Neuronal stem cell (in vitro differentiated cells): ENCODE measurements at regions not wholly inside any gene's neighbourhood (a gene's known extent, or its start where the extent isn't known, plus 50 kb on each side); places are given as distances from the start of the nearest gene placed in this dataset.

Experiments
- DNase-seq: peaks from one replicate; pipeline ENCODE4 v3.0.0-alpha.2; 2013; ENCODE audit warnings: low spot score
- H2AFZ ChIP-seq: one replicate; pipeline ENCODE4 v1.6.1; 2013; ENCODE audit warnings: mild to moderate bottlenecking, low read length, inconsistent platforms
- H2AK5ac ChIP-seq: 2 replicates; pipeline ENCODE4 v1.6.1; 2013; ENCODE audit warnings: low read depth, mild to moderate bottlenecking, inconsistent platforms, low read length, moderate library complexity, mixed read lengths
- H2BK120ac ChIP-seq: 2 replicates; pipeline ENCODE4 v1.6.1; 2013; ENCODE audit warnings: low read depth, mild to moderate bottlenecking, inconsistent platforms, low read length, moderate library complexity, mixed read lengths
- H2BK12ac ChIP-seq: one replicate; pipeline ENCODE4 v1.6.1; 2013; ENCODE audit warnings: low read length, inconsistent platforms
- H2BK15ac ChIP-seq: 2 replicates; pipeline ENCODE4 v1.6.1; 2013; ENCODE audit warnings: mild to moderate bottlenecking, low read length, inconsistent platforms, mixed read lengths
- H2BK5ac ChIP-seq: one replicate; pipeline ENCODE4 v1.6.1; 2013; ENCODE audit warnings: inconsistent platforms, mild to moderate bottlenecking, low read length, moderate library complexity
- H3K14ac ChIP-seq: one replicate; pipeline ENCODE4 v1.6.1; 2013; ENCODE audit warnings: low read length, inconsistent platforms
- H3K18ac ChIP-seq: 2 replicates; pipeline ENCODE4 v1.6.1; 2013; ENCODE audit warnings: low read length, inconsistent platforms
- H3K23ac ChIP-seq: 2 replicates; pipeline ENCODE4 v1.6.1; 2013; ENCODE audit warnings: low read depth, mild to moderate bottlenecking, mixed read lengths, low read length, inconsistent platforms; ENCODE audit not compliant: poor library complexity
- H3K27ac ChIP-seq: replicated peaks from 3 replicates; pipeline ENCODE4 v1.5.1; 2013; ENCODE audit warnings: low read length, inconsistent platforms
- H3K27me3 ChIP-seq, 3 experiments: 2 replicates each; pipeline ENCODE4 v1.6.1; 2013; ENCODE audit warnings: low read length in 3 of 3, mild to moderate bottlenecking in 2 of 3, inconsistent platforms in 1 of 3, low read depth in 1 of 3, mixed read lengths in 1 of 3, moderate library complexity in 1 of 3; ENCODE audit not compliant: control insufficient read depth in 3 of 3, insufficient read depth in 3 of 3
- H3K36me3 ChIP-seq, 2 donors: replicated peaks in 1 of 2; 2 replicates each; pipeline ENCODE4 v1.6.1; 2013; ENCODE audit warnings: low read length in 2 of 2; ENCODE audit not compliant: control insufficient read depth in 2 of 2, insufficient read depth in 2 of 2
- H3K4ac ChIP-seq: 2 replicates; pipeline ENCODE4 v1.6.1; 2013; ENCODE audit warnings: inconsistent platforms, mild to moderate bottlenecking, low read length, moderate library complexity
- H3K4me1 ChIP-seq, 2 donors: 1 replicate in 1 of 2; 2 replicates in 1 of 2; pipeline ENCODE4 v1.6.1; 2013; ENCODE audit warnings: low read length in 2 of 2, low read depth in 1 of 2; ENCODE audit not compliant: control insufficient read depth in 2 of 2, insufficient read depth in 1 of 2
- H3K4me2 ChIP-seq: one replicate; pipeline ENCODE4 v1.6.1; 2013; ENCODE audit warnings: mild to moderate bottlenecking, low read length, inconsistent platforms; ENCODE audit not compliant: insufficient read depth, poor library complexity, severe bottlenecking
- H3K4me3 ChIP-seq, 2 donors: 2 replicates each; pipeline ENCODE4 v1.5.1; 2013; ENCODE audit warnings: low read length in 2 of 2, mild to moderate bottlenecking in 2 of 2, inconsistent platforms in 1 of 2, moderate library complexity in 1 of 2
- H3K79me1 ChIP-seq: one replicate; pipeline ENCODE4 v1.6.1; 2013; ENCODE audit warnings: low read depth, mild to moderate bottlenecking, inconsistent platforms, low read length, moderate library complexity
- H3K9ac ChIP-seq: one replicate; pipeline ENCODE4 v1.6.1; 2013; ENCODE audit warnings: mild to moderate bottlenecking, low read depth, low read length, inconsistent platforms; ENCODE audit not compliant: poor library complexity
- H3K9me3 ChIP-seq, 2 donors: replicated peaks in 1 of 2; 2 replicates each; pipeline versions ENCODE3 to v1.6.1; 2013; ENCODE audit warnings: low read length in 2 of 2, mild to moderate bottlenecking in 2 of 2, inconsistent platforms in 1 of 2, low read depth in 1 of 2, mixed read lengths in 1 of 2, moderate library complexity in 1 of 2; ENCODE audit not compliant: control insufficient read depth in 2 of 2, insufficient read depth in 1 of 2
- H4K8ac ChIP-seq: one replicate; pipeline ENCODE4 v1.6.1; 2013; ENCODE audit warnings: low read depth, mild to moderate bottlenecking, inconsistent platforms, low read length, moderate library complexity
- H4K91ac ChIP-seq: one replicate; pipeline ENCODE4 v1.6.1; 2013; ENCODE audit warnings: low read length, low read depth, mild to moderate bottlenecking, inconsistent platforms; ENCODE audit not compliant: poor library complexity
- WGBS, 2 donors: extraction: QIAGEN DNeasy Blood & Tissue Kit; methylation state at CpG; one replicate each; pipeline ENCODE4 v1.1.7; 2013; ENCODE audit warnings: missing lambda C conversion rate in 2 of 2, mixed read lengths in 1 of 2; ENCODE audit not compliant: insufficient read length in 2 of 2, insufficient replicate concordance in 1 of 2; ENCODE audit errors: extremely low coverage in 2 of 2; 5-methylcytosine and 5-hydroxymethylcytosine counted together

GRCh38 chr19:13621413-13621812, 115.1 kb upstream of the CACNA1A start:
- no peak overlapping the region for H3K9ac ChIP-seq
- no peak overlapping the region for H2BK120ac ChIP-seq
- no peak overlapping the region for H2BK5ac ChIP-seq
- no peak for DNase-seq
- H3K36me3 ChIP-seq = no peaks in the 10 kb centered on the region
- no peak overlapping the region for H3K4me2 ChIP-seq
- no peak overlapping the region for H2AK5ac ChIP-seq
- no peak overlapping the region for H3K4me3 ChIP-seq
- H4K91ac ChIP-seq = no peak overlapping the region
- H3K79me1 ChIP-seq = no peaks in the 10 kb centered on the region
- H2BK12ac ChIP-seq = no peak overlapping the region
- no peak overlapping the region for H3K18ac ChIP-seq
- no peak overlapping the region for H3K23ac ChIP-seq
- no peak overlapping the region for H4K8ac ChIP-seq
- no peak overlapping the region for H2BK15ac ChIP-seq
- WGBS, 2 donors = no CpG with 5 or more reads among the region's 6 CpGs
- H2AFZ ChIP-seq = no peak overlapping the region
- H3K4me1 ChIP-seq = peaks cover 5% of the 10 kb centered on the region in 2 donors
- no peaks in the 10 kb centered on the region for H3K9me3 ChIP-seq
- no peak overlapping the region for H3K27ac ChIP-seq
- peaks cover 0 to 32% (median 0%) of the 10 kb centered on the region in 3 experiments for H3K27me3 ChIP-seq
- H3K4ac ChIP-seq = no peak overlapping the region
- H3K14ac ChIP-seq = no peak overlapping the region

GRCh38 chr19:13619203-13619632, 112.9 kb upstream of the CACNA1A start:
- no peak overlapping the region for H3K14ac ChIP-seq
- no peak overlapping the region for H2AK5ac ChIP-seq
- H3K18ac ChIP-seq = no peak overlapping the region
- no peak overlapping the region for H3K4me2 ChIP-seq
- no peak overlapping the region for H3K4ac ChIP-seq
- H3K4me3 ChIP-seq = no peak overlapping the region
- no peak overlapping the region for H4K91ac ChIP-seq
- no peak overlapping the region for H2BK120ac ChIP-seq
- H2AFZ ChIP-seq = no peak overlapping the region
- no peaks in the 10 kb centered on the region for H3K36me3 ChIP-seq
- no peak overlapping the region for H4K8ac ChIP-seq
- no peak overlapping the region for H3K9ac ChIP-seq
- H3K27ac ChIP-seq = no peak overlapping the region
- H2BK12ac ChIP-seq = no peak overlapping the region
- H3K4me1 ChIP-seq = peaks cover 5% of the 10 kb centered on the region in 2 donors
- peaks cover 0 to 23% (median 0%) of the 10 kb centered on the region in 3 experiments for H3K27me3 ChIP-seq
- no peak overlapping the region for H2BK5ac ChIP-seq
- DNase-seq = no peak
- no peak overlapping the region for H2BK15ac ChIP-seq
- H3K9me3 ChIP-seq = no peaks in the 10 kb centered on the region
- H3K23ac ChIP-seq = no peak overlapping the region
- H3K79me1 ChIP-seq = no peaks in the 10 kb centered on the region

- H3K79me1 ChIP-seq = no peaks in the 10 kb centered on the region
Measured at GRCh38 chr19:13615890-13616289, 109.6 kb upstream of the CACNA1A start.

GRCh38 chr19:13613447-13613846, 107.2 kb upstream of the CACNA1A start:
- H2BK5ac ChIP-seq = no peak overlapping the region
- no peak overlapping the region for H2AFZ ChIP-seq
- no peaks in the 10 kb centered on the region for H3K79me1 ChIP-seq
- no CpG with 5 or more reads among the region's 13 CpGs for whole genome bisulfite sequencing, 2 donors
- no peaks in the 10 kb centered on the region for H3K9me3 ChIP-seq
- H3K4me1 ChIP-seq = peaks cover 0 to 3% of the 10 kb centered on the region in 2 donors
- H3K27me3 ChIP-seq = no peaks in the 10 kb centered on the region
- H2BK12ac ChIP-seq = no peak overlapping the region
- no peak overlapping the region for H4K8ac ChIP-seq
- no peak overlapping the region for H3K4me3 ChIP-seq
- H2BK15ac ChIP-seq = no peak overlapping the region
- no peak overlapping the region for H2AK5ac ChIP-seq
- no peak overlapping the region for H3K4me2 ChIP-seq
- DNase-seq = no peak
- H2BK120ac ChIP-seq = no peak overlapping the region
- no peak overlapping the region for H3K27ac ChIP-seq
- no peak overlapping the region for H3K4ac ChIP-seq
- no peak overlapping the region for H4K91ac ChIP-seq
- H3K23ac ChIP-seq = no peak overlapping the region
- H3K36me3 ChIP-seq = no peaks in the 10 kb centered on the region
- H3K9ac ChIP-seq = no peak overlapping the region
- H3K18ac ChIP-seq = no peak overlapping the region
- H3K14ac ChIP-seq = no peak overlapping the region

More at GRCh38 chr19:13615890-13616289, 109.6 kb upstream of the CACNA1A start:
- no peak overlapping the region for H2BK12ac ChIP-seq
- H3K4me2 ChIP-seq = no peak overlapping the region
- H3K9ac ChIP-seq = no peak overlapping the region
- H3K4ac ChIP-seq = no peak overlapping the region
- H2BK120ac ChIP-seq = no peak overlapping the region
- no peak overlapping the region for H4K8ac ChIP-seq
- no peak overlapping the region for H3K27ac ChIP-seq
- no peaks in the 10 kb centered on the region for H3K36me3 ChIP-seq
- H3K9me3 ChIP-seq = no peaks in the 10 kb centered on the region
- no peaks in the 10 kb centered on the region for H3K27me3 ChIP-seq
- no peak overlapping the region for H4K91ac ChIP-seq
- no peaks in the 10 kb centered on the region for H3K4me1 ChIP-seq
- no CpG with 5 or more reads among the region's 9 CpGs for WGBS, 2 donors
- no peak overlapping the region for H3K18ac ChIP-seq
- no peak overlapping the region for H3K14ac ChIP-seq
- H2AK5ac ChIP-seq = no peak overlapping the region
- no peak overlapping the region for H2BK5ac ChIP-seq
- H2BK15ac ChIP-seq = no peak overlapping the region
- no peak overlapping the region for H3K23ac ChIP-seq
- H2AFZ ChIP-seq = no peak overlapping the region
- DNase-seq = no peak
- no peak overlapping the region for H3K4me3 ChIP-seq
